ENCODE measurements at regions not wholly inside any gene's neighbourhood (a gene's known extent, or its start where the extent isn't known, plus 50 kb on each side); places are given as distances from the start of the nearest gene placed in this dataset.

DNA sequence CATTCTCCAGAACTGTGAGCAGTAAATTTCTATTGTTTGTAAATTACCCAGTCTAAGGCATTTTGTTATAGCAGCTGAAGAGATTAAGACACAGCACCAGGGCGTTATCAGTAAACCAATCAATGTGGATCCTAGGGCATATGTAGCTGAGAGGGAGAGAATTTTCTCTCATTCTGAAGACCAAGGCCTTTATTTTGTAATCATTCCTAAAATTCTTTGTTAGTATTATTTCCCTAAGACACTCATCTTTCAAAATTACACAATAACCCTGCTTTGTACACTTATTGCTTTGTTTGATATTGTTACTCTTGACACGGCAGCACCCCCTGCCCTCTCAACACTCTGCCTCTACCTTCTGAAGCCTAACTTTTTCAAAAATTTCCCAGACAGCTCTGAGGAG, 419.1 kb downstream of the SLC4A3 start:
- Mint-ChIP-seq H3K4me3 (no peak overlapping the region), H3K27me3 (ENCODE audit: low read depth) (no peaks in the 10 kb centered on the region), H3K36me3 (ENCODE audit: low read depth) (no peaks in the 10 kb centered on the region), H3K9me3 (no peaks in the 10 kb centered on the region), H3K27ac (no peak overlapping the region), H3K4me1 (ENCODE audit: low read depth) (no peaks in the 10 kb centered on the region)
- no peak for DNase-seq (ENCODE audit: low spot score)

DNA sequence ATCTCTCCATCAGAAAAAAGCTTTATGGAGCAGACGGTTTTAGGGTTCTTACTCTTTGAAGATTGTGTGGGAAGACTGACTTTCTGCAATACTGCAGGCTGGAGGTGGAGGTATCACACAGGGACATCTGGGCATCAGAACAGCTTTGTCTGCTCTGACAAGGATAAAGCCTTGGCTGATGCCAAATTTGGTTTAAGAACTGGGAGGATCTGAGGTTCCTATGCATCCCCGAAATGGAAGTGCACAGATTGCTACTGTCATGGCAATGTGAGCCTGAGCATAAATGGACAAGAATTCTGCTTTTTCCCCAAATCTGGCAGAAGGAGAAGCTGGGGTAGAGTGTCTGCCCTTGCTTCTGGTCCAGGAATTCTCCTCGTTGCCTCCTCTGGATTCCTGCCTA, 424.3 kb downstream of the SLC4A3 start:
- Mint-ChIP-seq H3K36me3 (ENCODE audit: low read depth) (no peaks in the 10 kb centered on the region), H3K4me3 (no peak overlapping the region), H3K27ac (no peak overlapping the region), H3K27me3 (ENCODE audit: low read depth) (no peaks in the 10 kb centered on the region), H3K4me1 (ENCODE audit: low read depth) (no peaks in the 10 kb centered on the region), H3K9me3 (peaks cover 4% of the 10 kb centered on the region)
- no peak for DNase-seq (ENCODE audit: low spot score)

DNA sequence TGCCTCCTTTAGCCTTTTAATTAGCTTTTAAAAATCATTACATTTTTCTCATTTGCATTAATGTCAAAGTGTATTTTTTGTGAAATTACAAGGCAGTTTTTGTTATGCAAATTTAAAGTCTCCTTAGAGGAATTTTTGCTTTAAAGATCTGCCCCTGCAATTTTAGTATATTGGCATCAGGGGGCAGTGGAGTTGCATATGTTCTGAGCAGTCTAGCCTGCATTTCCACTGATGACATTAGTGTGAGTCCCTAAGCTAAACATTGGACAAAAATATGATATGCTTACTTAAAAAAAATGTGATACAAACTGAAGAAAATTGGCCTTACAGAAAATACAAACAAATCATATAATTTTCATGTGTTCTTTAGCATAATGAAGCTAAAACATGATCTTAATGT, 426.5 kb downstream of the SLC4A3 start:
- Mint-ChIP-seq H3K9me3 (peaks cover 4% of the 10 kb centered on the region), H3K4me3 (no peak overlapping the region), H3K4me1 (ENCODE audit: low read depth) (no peaks in the 10 kb centered on the region), H3K36me3 (ENCODE audit: low read depth) (no peaks in the 10 kb centered on the region), H3K27me3 (ENCODE audit: low read depth) (no peaks in the 10 kb centered on the region), H3K27ac (no peak overlapping the region)
- DNase-seq (ENCODE audit: low spot score) = no peak

DNA sequence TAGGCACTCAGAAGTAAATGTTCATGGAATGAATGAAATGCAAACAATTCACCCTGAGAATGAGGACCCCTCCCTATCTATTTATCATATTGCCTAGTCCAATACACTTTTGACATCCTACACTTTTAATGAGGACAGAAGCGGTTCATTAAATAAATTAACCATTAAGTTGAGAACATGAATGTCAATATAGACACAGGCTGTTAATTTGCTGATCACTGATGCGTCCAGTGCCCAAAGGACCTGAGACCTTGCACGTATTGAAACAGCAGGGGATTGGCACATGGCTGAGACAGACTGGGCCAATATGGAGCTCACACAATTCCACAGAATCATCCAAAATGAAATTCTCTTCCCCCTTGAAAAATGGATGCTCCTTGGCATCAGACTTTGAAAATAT, 430.0 kb downstream of the SLC4A3 start:
- no peaks in the 10 kb centered on the region for H3K36me3 Mint-ChIP-seq (ENCODE audit: low read depth)
- peaks cover 4% of the 10 kb centered on the region for H3K9me3 Mint-ChIP-seq

DNA sequence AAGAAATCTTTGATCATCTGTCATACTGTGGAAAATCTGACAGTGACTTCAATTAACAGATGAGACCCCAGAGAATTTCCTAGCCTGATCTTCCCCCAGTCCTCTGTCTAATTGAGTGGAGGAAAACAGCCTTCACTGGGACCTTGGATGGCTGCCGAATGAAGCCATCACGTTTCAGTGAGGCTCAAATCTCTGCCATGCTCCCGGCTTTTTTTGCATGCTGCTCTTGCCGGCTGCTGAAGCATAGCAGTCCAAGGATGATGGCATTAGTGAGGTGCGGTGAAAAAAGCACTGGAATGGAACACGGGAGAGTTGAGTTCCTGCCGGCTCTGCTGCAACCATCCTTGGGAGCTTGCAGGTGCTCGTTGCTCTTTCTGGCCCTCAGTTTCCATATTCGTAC, 430.5 kb downstream of the SLC4A3 start:
- Mint-ChIP-seq H3K4me3 (no peak overlapping the region), H3K36me3 (ENCODE audit: low read depth) (no peaks in the 10 kb centered on the region), H3K27ac (no peak overlapping the region), H3K4me1 (ENCODE audit: low read depth) (no peaks in the 10 kb centered on the region), H3K9me3 (peaks cover 4% of the 10 kb centered on the region), H3K27me3 (ENCODE audit: low read depth) (no peaks in the 10 kb centered on the region)
- DNase-seq (ENCODE audit: low spot score) = no peak

More for the DNA sequence above, 430.0 kb downstream of the SLC4A3 start:
- H3K4me3 Mint-ChIP-seq = no peak overlapping the region
- H3K27ac Mint-ChIP-seq = no peak overlapping the region
- DNase-seq (ENCODE audit: low spot score) = no peak
- H3K4me1 Mint-ChIP-seq (ENCODE audit: low read depth) = no peaks in the 10 kb centered on the region
- H3K27me3 Mint-ChIP-seq (ENCODE audit: low read depth) = no peaks in the 10 kb centered on the region

DNA sequence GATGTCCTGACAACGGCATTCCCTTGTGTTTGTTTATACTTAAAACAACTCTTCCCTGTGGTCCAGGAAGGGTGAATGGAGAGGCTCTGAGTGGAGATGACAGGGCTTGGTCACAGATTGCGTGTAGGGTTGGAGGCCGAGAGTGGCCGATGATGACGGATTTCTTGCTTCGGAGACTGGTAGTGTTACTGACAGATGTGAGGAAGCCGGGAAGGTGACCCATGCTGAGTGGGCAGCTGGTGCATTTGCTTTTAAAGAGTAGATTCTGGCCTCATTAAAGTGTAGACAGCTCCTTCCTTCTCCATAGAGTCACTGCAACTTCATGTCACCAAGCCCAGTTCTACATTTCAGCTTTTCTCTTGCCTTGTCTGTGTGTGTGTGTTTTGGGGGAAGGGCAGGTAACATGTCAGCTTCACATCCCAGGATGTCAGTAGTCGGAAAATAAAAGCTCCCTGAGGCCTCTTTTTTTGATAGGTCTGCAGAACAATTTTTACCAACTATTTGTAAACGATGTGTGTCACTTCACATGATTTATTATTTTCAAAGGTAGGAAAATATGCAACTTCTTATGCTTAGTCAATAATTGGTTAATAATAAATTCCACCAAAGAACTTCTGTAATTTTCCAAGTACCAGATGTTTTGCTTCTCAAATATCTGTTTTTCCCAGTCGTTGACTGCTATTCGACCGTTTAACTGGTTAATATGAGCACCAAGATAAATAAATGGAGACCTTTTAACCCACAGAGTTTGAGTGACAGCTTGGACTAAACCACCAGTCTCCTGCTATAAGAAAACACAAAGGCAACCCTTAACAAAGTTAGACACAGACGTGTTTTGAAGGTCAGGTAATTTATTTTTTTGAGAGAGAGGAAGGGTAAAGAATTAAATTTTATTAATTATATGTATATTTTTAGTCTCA, 436.9 kb downstream of the SLC4A3 start:
- Mint-ChIP-seq H3K4me3 (no peak overlapping the region), H3K4me1 (ENCODE audit: low read depth) (no peaks in the 10 kb centered on the region), H3K27ac (no peak overlapping the region), H3K36me3 (ENCODE audit: low read depth) (no peaks in the 10 kb centered on the region), H3K27me3 (ENCODE audit: low read depth) (no peaks in the 10 kb centered on the region), H3K9me3 (no peaks in the 10 kb centered on the region)
- DNase-seq (ENCODE audit: low spot score) = no peak

DNA sequence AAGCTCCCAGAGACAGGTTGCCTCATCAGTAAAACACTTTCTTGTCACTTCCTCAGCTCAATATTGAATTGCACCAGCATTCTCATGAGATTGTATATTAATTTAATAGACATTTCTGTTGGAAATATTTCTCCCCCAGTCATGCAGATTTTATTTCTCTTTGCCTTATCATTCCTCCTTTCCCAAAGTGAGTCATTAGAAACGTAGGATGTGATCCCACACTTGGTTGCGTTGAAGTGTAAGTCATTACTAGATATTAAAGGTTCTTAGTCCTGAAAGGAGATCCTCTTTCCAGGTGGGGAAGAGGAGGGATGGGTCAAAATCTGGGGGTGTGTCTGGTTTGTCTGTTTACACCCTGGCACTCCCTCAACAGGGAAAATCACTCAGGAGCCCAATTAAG, 438.2 kb downstream of the SLC4A3 start:
- Mint-ChIP-seq H3K9me3 (no peaks in the 10 kb centered on the region), H3K27ac (no peak overlapping the region), H3K36me3 (ENCODE audit: low read depth) (no peaks in the 10 kb centered on the region), H3K4me3 (no peak overlapping the region), H3K27me3 (ENCODE audit: low read depth) (no peaks in the 10 kb centered on the region), H3K4me1 (ENCODE audit: low read depth) (no peaks in the 10 kb centered on the region)
- DNase-seq (ENCODE audit: low spot score) = no peak

DNA sequence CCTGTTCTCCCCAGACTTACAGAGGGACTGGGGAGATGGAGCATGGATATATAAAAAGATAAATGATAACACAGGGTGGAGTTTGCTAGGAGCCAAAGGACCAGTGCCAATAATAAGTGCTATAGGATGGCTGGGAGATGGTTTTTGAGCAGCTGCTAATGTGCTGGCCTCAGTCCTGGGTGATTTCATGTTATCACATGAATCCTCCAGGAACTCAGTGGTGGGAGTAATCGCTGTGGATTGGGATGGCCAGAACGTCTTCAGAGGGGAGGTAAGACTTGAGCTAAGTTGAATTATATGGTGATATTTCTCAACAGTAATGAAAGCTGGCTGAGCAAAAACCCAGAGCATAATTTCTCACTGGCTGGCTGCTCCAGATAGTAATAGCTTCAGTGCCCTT, 441.4 kb downstream of the SLC4A3 start:
- DNase-seq (ENCODE audit: low spot score) = no peak
- H3K36me3 Mint-ChIP-seq (ENCODE audit: low read depth) = no peaks in the 10 kb centered on the region
- no peaks in the 10 kb centered on the region for H3K9me3 Mint-ChIP-seq

DNA sequence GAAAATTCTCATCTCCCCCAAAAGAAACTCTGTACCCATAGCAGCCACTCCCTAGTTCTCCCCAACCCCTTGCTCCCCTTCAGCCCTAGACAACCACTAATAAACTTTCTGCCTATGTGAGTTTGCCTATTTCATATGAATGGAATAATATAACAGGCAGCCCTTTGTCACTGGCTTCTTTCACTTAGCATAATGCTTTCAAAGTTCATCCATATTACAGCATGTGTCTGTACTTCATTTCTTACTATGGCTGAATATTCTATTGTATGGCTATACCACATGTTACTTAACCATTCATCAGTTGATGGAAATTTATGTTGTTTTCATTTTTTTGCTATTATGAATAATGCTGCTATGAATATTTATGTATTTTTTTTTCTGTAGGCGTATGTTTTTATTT, 442.9 kb downstream of the SLC4A3 start:
- no peak overlapping the region for H3K27ac Mint-ChIP-seq
- no peak overlapping the region for H3K4me3 Mint-ChIP-seq
- no peaks in the 10 kb centered on the region for H3K4me1 Mint-ChIP-seq (ENCODE audit: low read depth)
- H3K36me3 Mint-ChIP-seq (ENCODE audit: low read depth) = no peaks in the 10 kb centered on the region
- no peaks in the 10 kb centered on the region for H3K27me3 Mint-ChIP-seq (ENCODE audit: low read depth)
- DNase-seq (ENCODE audit: low spot score) = no peak
- no peaks in the 10 kb centered on the region for H3K9me3 Mint-ChIP-seq

More for the DNA sequence above, 441.4 kb downstream of the SLC4A3 start:
- Mint-ChIP-seq H3K27ac (no peak overlapping the region), H3K4me1 (ENCODE audit: low read depth) (no peaks in the 10 kb centered on the region), H3K4me3 (no peak overlapping the region), H3K27me3 (ENCODE audit: low read depth) (no peaks in the 10 kb centered on the region)

DNA sequence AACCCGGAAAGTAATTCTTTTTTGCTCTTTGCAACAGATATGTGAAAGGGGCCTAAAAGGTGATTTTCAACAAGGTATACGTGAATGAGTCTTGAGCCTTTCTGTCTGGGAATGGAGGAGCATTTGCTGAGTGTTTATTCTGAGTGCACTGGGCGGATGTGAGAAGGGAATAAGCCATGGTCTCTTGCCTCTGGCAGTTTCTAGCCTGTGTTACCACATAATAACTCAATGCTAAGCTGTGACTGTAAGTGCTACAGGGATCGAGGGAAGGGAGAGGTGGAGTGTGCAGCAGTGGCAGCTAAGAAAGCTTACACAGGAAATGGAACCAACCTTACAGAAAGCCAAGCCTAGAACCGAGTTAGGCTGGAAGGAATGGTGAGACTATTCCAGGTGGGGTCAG, 444.3 kb downstream of the SLC4A3 start:
- no peaks in the 10 kb centered on the region for H3K36me3 Mint-ChIP-seq (ENCODE audit: low read depth)
- no peak overlapping the region for H3K4me3 Mint-ChIP-seq
- H3K4me1 Mint-ChIP-seq (ENCODE audit: low read depth) = no peaks in the 10 kb centered on the region
- DNase-seq (ENCODE audit: low spot score) = no peak
- H3K27ac Mint-ChIP-seq = no peak overlapping the region
- H3K9me3 Mint-ChIP-seq = no peaks in the 10 kb centered on the region
- H3K27me3 Mint-ChIP-seq (ENCODE audit: low read depth) = no peaks in the 10 kb centered on the region

DNA sequence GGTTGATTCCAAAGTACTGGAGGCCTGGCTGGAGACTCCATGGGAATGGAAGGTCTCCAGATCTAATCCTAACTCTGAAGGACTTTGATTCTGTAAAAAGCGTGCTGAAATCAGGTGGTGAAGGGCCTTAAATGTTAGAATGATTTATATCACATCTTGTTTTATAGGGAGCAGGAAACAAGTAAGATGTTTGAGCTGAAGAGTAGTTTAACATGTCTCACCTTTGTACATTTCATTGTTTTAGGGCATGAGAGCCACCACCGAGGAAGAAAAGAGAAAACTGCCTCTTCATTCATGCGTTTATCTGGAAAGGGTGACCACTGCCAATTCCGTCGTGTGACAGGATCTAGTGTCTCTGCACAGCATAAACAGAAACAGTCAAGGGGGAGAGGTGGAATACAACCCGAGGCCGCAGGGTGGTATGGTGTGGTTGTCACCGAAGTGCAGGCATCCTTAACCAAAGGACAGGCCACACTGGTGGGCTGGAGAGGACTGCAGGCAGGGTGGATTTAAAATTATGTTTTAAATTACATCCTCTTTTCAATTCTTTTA, 445.3 kb downstream of the SLC4A3 start:
- Mint-ChIP-seq H3K36me3 (ENCODE audit: low read depth) (no peaks in the 10 kb centered on the region), H3K9me3 (no peaks in the 10 kb centered on the region), H3K4me3 (no peak overlapping the region), H3K27ac (no peak overlapping the region), H3K4me1 (ENCODE audit: low read depth) (no peaks in the 10 kb centered on the region), H3K27me3 (ENCODE audit: low read depth) (no peaks in the 10 kb centered on the region)
- DNase-seq (ENCODE audit: low spot score) = no peak

DNA sequence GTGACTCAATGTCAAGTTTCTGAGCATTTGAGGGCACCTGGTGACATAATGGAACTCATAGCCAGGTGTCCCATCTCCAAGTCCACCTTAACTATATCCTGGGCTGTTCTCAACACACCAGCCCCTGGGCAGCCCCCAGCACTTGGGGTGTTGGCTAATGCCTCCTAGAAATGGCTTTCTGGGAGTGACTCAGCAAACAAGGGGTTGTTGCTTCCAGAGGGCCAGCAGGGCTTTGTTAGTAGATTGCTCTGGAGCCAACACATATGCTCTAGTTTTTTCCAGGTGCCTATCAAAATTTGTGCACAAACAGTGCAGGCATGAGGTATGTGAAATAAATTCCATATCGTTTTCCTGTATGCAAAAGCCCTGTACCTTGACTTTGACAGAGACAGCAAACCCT, 448.4 kb downstream of the SLC4A3 start:
- H3K9me3 Mint-ChIP-seq = no peaks in the 10 kb centered on the region
- H3K27me3 Mint-ChIP-seq (ENCODE audit: low read depth) = no peaks in the 10 kb centered on the region
- no peak overlapping the region for H3K4me3 Mint-ChIP-seq
- H3K27ac Mint-ChIP-seq = no peak overlapping the region
- no peaks in the 10 kb centered on the region for H3K36me3 Mint-ChIP-seq (ENCODE audit: low read depth)
- no peak for DNase-seq (ENCODE audit: low spot score)
- H3K4me1 Mint-ChIP-seq (ENCODE audit: low read depth) = no peaks in the 10 kb centered on the region

DNA sequence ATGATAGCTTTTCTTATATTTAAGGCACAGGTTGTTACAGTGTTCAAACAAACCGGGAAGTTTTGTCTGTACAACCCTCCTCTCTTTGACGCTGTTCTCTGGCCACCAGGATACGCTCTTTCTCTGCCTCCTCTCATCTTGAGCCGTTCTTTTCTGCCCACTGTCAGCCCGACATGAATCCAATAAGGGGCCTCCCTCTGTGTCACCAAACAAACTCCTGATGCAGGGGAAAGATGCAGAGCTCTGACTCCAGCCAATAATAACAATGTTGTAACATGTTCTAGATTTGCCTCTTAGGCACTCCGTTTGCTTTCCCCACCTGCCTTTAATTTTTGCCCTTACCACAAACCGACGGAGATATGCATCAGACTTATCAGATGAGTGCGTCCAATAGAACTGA, 449.3 kb downstream of the SLC4A3 start:
- H3K9me3 Mint-ChIP-seq = no peaks in the 10 kb centered on the region
- no peak overlapping the region for H3K27ac Mint-ChIP-seq
- H3K4me3 Mint-ChIP-seq = no peak overlapping the region
- no peaks in the 10 kb centered on the region for H3K27me3 Mint-ChIP-seq (ENCODE audit: low read depth)
- DNase-seq (ENCODE audit: low spot score) = no peak
- no peaks in the 10 kb centered on the region for H3K36me3 Mint-ChIP-seq (ENCODE audit: low read depth)
- no peaks in the 10 kb centered on the region for H3K4me1 Mint-ChIP-seq (ENCODE audit: low read depth)

DNA sequence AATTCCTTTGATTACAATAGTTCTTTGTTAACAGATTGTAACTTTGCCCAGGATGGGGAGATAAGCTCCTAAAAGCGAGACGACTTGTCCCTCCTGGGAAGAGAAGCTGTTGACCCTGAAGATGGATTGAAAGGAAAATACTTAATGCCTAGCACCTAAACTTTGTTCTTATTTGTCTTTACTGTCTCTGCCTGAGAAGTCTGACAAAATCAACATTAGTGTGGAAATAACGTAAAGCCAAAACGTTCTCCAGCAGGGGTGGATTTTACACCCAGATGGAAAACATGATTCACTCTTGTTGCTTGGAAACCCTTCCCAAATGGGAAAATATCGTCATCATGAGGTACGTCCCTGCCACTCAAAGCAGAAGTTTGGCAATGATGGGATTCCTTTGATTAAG, 450.1 kb downstream of the SLC4A3 start:
- H3K36me3 Mint-ChIP-seq (ENCODE audit: low read depth) = no peaks in the 10 kb centered on the region
- no peaks in the 10 kb centered on the region for H3K4me1 Mint-ChIP-seq (ENCODE audit: low read depth)
- H3K9me3 Mint-ChIP-seq = no peaks in the 10 kb centered on the region
- no peak overlapping the region for H3K4me3 Mint-ChIP-seq
- DNase-seq (ENCODE audit: low spot score) = no peak
- H3K27ac Mint-ChIP-seq = no peak overlapping the region
- H3K27me3 Mint-ChIP-seq (ENCODE audit: low read depth) = no peaks in the 10 kb centered on the region

DNA sequence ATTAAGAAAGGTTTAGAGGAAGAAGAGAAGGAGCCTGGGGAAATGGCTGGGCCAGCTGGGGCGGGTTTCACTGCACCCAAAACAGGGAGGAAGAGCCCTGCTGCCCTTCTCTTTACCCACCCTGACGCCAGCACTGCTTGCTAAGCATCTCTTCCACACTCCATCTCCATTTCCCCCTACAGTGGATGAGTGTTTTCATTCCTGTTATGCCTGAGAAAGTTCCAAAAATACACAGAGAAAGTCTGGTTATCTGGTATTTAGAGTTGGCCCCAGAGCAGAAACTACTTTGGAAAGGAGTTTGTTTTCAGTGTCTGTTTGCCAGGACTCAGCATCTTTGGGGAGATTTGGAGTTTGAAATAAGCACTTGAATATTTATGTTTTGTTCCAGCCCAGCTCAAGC, 451.0 kb downstream of the SLC4A3 start:
- H3K9me3 Mint-ChIP-seq = no peaks in the 10 kb centered on the region
- H3K36me3 Mint-ChIP-seq (ENCODE audit: low read depth) = no peaks in the 10 kb centered on the region
- H3K27me3 Mint-ChIP-seq (ENCODE audit: low read depth) = no peaks in the 10 kb centered on the region
- H3K4me3 Mint-ChIP-seq = no peak overlapping the region
- DNase-seq (ENCODE audit: low spot score) = no peak
- H3K4me1 Mint-ChIP-seq (ENCODE audit: low read depth) = no peaks in the 10 kb centered on the region
- H3K27ac Mint-ChIP-seq = no peak overlapping the region

Data from T-helper 2 cell treated with Interferon-gamma antibody and Interleukin-4, amounts not matched to agents 5 μg/mL and 100 μg/mL, for 36 hours (primary cell).